ENCODE measurements at regions not wholly inside any gene's neighbourhood (a gene's known extent, or its start where the extent isn't known, plus 50 kb on each side); places are given as distances from the start of the nearest gene placed in this dataset.

DNA sequence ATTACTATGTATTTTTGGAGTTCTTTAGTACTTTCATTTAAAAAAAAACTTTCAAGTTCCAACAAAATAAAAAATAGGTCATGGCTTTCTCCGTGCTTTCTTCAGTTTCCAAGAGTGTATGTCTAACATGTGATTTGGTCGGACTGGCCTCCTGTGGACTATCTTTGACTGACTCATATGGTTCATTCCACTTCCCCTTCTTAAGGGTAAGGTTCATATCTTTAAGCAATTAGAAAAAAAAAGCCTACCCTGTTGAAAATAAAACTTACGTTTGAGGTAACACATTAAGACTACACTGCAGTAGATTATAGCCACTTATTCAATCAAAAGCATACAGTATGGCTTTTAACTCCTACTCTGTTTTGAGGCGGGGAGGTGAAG lies 112.8 kb upstream of the AHR start:
- no peak overlapping the region for H3K4me3 ChIP-seq (ENCODE audit: low read length)
- no peak overlapping the region for H3K27ac ChIP-seq (ENCODE audit: low read length)
- no CpG with 5 or more reads among the region's 4 CpGs for WGBS (ENCODE audit: insufficient coverage)
- H3K9me3 ChIP-seq (replicated peaks; ENCODE audit: control insufficient read depth, low read depth, low read length) = no peaks in the 10 kb centered on the region
- H3K4me1 ChIP-seq (ENCODE audit: control insufficient read depth, insufficient read depth, low read length) = no peaks in the 10 kb centered on the region
- no peaks in the 10 kb centered on the region for H3K36me3 ChIP-seq (ENCODE audit: control insufficient read depth, insufficient read depth, low read length)
- DNase-seq = peak; percentile 70
- H3K27me3 ChIP-seq (ENCODE audit: control insufficient read depth, insufficient read depth, low read length) = no peaks in the 10 kb centered on the region

DNA sequence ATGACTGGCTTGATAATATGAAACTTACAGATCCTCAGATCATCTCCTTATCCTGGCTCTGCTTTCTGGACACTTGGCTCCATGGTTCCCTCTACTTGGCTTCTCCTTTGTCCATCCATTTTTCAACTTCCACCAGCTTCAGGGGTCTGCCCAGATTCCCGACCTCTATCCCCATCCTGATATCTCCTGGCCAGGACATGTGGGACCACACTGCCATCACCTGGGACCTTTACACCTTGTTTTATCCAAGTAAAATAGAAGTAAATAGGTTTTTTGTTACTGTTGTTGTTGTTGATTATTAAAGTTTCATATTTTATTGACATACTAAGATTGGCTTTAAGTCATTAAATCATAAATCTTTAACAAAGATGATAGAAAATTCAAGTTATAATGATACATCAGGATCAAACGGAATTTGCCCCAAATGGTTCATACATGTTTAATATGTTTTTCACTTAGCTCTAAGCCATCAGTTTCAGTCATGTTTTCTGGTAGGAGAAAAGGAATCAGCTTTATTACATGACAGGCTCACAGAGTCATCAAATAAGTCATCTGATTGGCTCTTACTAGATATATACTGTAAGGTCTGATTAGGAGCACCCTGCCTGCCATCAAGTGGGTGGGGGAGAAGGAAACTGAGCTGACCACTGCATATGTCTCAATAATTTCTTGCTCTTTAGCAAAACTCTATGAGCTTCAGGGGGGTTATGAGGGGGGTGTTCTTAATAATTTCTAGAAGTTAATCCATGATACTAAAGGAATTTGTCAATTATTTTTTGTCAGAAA lies 111.5 kb upstream of the AHR start:
- DNase-seq = no peak
- Histone ChIP-seq H3K9me3 (replicated peaks; ENCODE audit: control insufficient read depth, low read depth, low read length) (no peaks in the 10 kb centered on the region), H3K27me3 (ENCODE audit: control insufficient read depth, insufficient read depth, low read length) (no peaks in the 10 kb centered on the region), H3K4me3 (ENCODE audit: low read length) (no peak overlapping the region), H3K27ac (ENCODE audit: low read length) (no peak overlapping the region), H3K36me3 (ENCODE audit: control insufficient read depth, insufficient read depth, low read length) (no peaks in the 10 kb centered on the region), H3K4me1 (ENCODE audit: control insufficient read depth, insufficient read depth, low read length) (no peaks in the 10 kb centered on the region)
- WGBS (ENCODE audit: insufficient coverage) = no CpG with 5 or more reads among the region's 2 CpGs

GRCh38 chr7:17194656-17195055 lies 103.8 kb upstream of the AHR start:
- H3K36me3 ChIP-seq (ENCODE audit: control insufficient read depth, insufficient read depth, low read length) = no peaks in the 10 kb centered on the region
- peak; percentile 19 for DNase-seq

GRCh38 chr7:17195576-17195975 lies 102.9 kb upstream of the AHR start:
- H3K27ac ChIP-seq (ENCODE audit: low read length) = no peak overlapping the region
- H3K27me3 ChIP-seq (ENCODE audit: control insufficient read depth, insufficient read depth, low read length) = no peaks in the 10 kb centered on the region
- no peaks in the 10 kb centered on the region for H3K9me3 ChIP-seq (replicated peaks; ENCODE audit: control insufficient read depth, low read depth, low read length)
- H3K4me3 ChIP-seq (ENCODE audit: low read length) = no peak overlapping the region
- H3K4me1 ChIP-seq (ENCODE audit: control insufficient read depth, insufficient read depth, low read length) = no peaks in the 10 kb centered on the region
- no peaks in the 10 kb centered on the region for H3K36me3 ChIP-seq (ENCODE audit: control insufficient read depth, insufficient read depth, low read length)
- WGBS (ENCODE audit: insufficient coverage) = 83% methylated on average over 1 of the region's 2 CpGs
- no peak for DNase-seq

More at GRCh38 chr7:17194656-17195055, 103.8 kb upstream of the AHR start:
- Histone ChIP-seq H3K9me3 (replicated peaks; ENCODE audit: control insufficient read depth, low read depth, low read length) (no peaks in the 10 kb centered on the region), H3K4me1 (ENCODE audit: control insufficient read depth, insufficient read depth, low read length) (no peaks in the 10 kb centered on the region), H3K4me3 (ENCODE audit: low read length) (no peak overlapping the region), H3K27ac (ENCODE audit: low read length) (no peak overlapping the region), H3K27me3 (ENCODE audit: control insufficient read depth, insufficient read depth, low read length) (no peaks in the 10 kb centered on the region)
- 34% methylated on average over 4 of the region's 5 CpGs for WGBS (ENCODE audit: insufficient coverage)

- no peaks in the 10 kb centered on the region for H3K27me3 ChIP-seq (ENCODE audit: control insufficient read depth, insufficient read depth, low read length)
- H3K4me1 ChIP-seq (ENCODE audit: control insufficient read depth, insufficient read depth, low read length) = no peaks in the 10 kb centered on the region
- no peak for DNase-seq
- H3K36me3 ChIP-seq (ENCODE audit: control insufficient read depth, insufficient read depth, low read length) = no peaks in the 10 kb centered on the region
- 80% methylated on average over 1 of the region's 3 CpGs for WGBS (ENCODE audit: insufficient coverage)
- H3K9me3 ChIP-seq (replicated peaks; ENCODE audit: control insufficient read depth, low read depth, low read length) = no peaks in the 10 kb centered on the region
- H3K27ac ChIP-seq (ENCODE audit: low read length) = no peak overlapping the region
- H3K4me3 ChIP-seq (ENCODE audit: low read length) = no peak overlapping the region
Measured at GRCh38 chr7:17205910-17206309, 92.5 kb upstream of the AHR start.

DNA sequence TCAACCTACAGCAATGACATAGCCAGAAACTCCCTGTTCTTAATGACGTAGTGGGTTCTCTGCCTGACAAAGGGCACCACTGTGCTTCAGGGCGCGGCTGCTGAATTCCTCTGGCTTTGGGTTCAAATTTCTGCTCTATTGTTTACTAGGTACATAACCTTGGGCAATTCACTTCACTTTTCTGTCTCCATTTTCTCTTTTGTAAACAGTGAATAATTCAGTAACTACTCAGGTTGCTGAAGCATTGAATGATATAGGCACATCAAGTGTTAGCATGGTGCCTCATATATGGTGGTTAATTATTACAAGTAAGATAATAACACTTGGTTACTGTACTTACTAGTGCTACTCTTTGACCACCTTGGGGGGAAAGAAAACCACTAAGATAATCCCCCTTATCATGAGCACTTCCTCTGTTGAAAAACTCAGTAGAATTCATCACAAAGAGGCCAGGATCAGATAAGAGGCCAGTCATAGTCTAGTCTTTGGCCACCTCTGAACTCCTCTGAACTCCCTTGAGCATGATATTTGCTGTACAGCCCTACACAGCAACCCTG lies 92.0 kb upstream of the AHR start:
- Histone ChIP-seq H3K4me1 (ENCODE audit: control insufficient read depth, insufficient read depth, low read length) (no peaks in the 10 kb centered on the region), H3K27ac (ENCODE audit: low read length) (no peak overlapping the region), H3K36me3 (ENCODE audit: control insufficient read depth, insufficient read depth, low read length) (no peaks in the 10 kb centered on the region), H3K4me3 (ENCODE audit: low read length) (no peak overlapping the region), H3K27me3 (ENCODE audit: control insufficient read depth, insufficient read depth, low read length) (no peaks in the 10 kb centered on the region), H3K9me3 (replicated peaks; ENCODE audit: control insufficient read depth, low read depth, low read length) (no peaks in the 10 kb centered on the region)
- DNase-seq = no peak
- WGBS (ENCODE audit: insufficient coverage) = 100% methylated on average over 3 of the region's 3 CpGs

GRCh38 chr7:17207220-17207619 lies 91.2 kb upstream of the AHR start:
- Histone ChIP-seq H3K4me1 (ENCODE audit: control insufficient read depth, insufficient read depth, low read length) (no peaks in the 10 kb centered on the region), H3K27ac (ENCODE audit: low read length) (no peak overlapping the region), H3K36me3 (ENCODE audit: control insufficient read depth, insufficient read depth, low read length) (no peaks in the 10 kb centered on the region), H3K27me3 (ENCODE audit: control insufficient read depth, insufficient read depth, low read length) (no peaks in the 10 kb centered on the region), H3K9me3 (replicated peaks; ENCODE audit: control insufficient read depth, low read depth, low read length) (no peaks in the 10 kb centered on the region), H3K4me3 (ENCODE audit: low read length) (no peak overlapping the region)
- no peak for DNase-seq
- 67% methylated on average over 1 of the region's 1 CpG for WGBS (ENCODE audit: insufficient coverage)

GRCh38 chr7:17209101-17209500 lies 89.4 kb upstream of the AHR start:
- Histone ChIP-seq H3K4me3 (ENCODE audit: low read length) (no peak overlapping the region), H3K4me1 (ENCODE audit: control insufficient read depth, insufficient read depth, low read length) (no peaks in the 10 kb centered on the region), H3K27ac (ENCODE audit: low read length) (no peak overlapping the region), H3K36me3 (ENCODE audit: control insufficient read depth, insufficient read depth, low read length) (no peaks in the 10 kb centered on the region), H3K9me3 (replicated peaks; ENCODE audit: control insufficient read depth, low read depth, low read length) (no peaks in the 10 kb centered on the region), H3K27me3 (ENCODE audit: control insufficient read depth, insufficient read depth, low read length) (no peaks in the 10 kb centered on the region)
- WGBS (ENCODE audit: insufficient coverage) = 100% methylated on average over 1 of the region's 3 CpGs
- no peak for DNase-seq

DNA sequence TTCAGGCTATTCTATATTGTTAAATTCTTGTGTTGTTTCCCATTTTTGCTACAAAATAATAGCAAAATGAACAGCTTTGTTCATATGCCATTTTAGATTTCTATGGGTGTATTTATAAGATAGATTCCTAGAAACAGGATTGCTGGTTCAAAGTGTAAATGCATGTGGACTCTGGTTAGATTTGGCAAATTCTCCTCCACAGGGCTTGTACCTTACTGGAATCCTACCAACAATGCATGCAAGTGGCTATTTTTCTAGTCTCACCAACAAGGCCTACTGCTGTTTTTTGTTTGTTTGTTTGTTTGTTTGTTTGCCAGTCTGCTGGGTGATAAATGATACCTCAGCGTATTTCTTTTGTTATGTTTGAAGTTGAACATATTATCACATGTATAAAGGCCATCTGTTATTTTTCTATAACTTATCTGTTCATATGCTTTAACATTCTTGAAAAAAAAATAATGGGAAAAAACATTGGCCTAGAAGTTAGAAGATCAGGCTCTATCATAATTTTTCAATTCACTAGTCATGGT lies 87.1 kb upstream of the AHR start:
- Histone ChIP-seq H3K36me3 (ENCODE audit: control insufficient read depth, insufficient read depth, low read length) (no peaks in the 10 kb centered on the region), H3K4me3 (ENCODE audit: low read length) (no peak overlapping the region), H3K4me1 (ENCODE audit: control insufficient read depth, insufficient read depth, low read length) (no peaks in the 10 kb centered on the region), H3K27me3 (ENCODE audit: control insufficient read depth, insufficient read depth, low read length) (no peaks in the 10 kb centered on the region), H3K27ac (ENCODE audit: low read length) (no peak overlapping the region), H3K9me3 (replicated peaks; ENCODE audit: control insufficient read depth, low read depth, low read length) (no peaks in the 10 kb centered on the region)
- DNase-seq = no peak
- WGBS (ENCODE audit: insufficient coverage) = no CpG with 5 or more reads among the region's 1 CpG

GRCh38 chr7:17212188-17212587 lies 86.3 kb upstream of the AHR start:
- Histone ChIP-seq H3K9me3 (replicated peaks; ENCODE audit: control insufficient read depth, low read depth, low read length) (no peaks in the 10 kb centered on the region), H3K4me3 (ENCODE audit: low read length) (no peak overlapping the region), H3K4me1 (ENCODE audit: control insufficient read depth, insufficient read depth, low read length) (no peaks in the 10 kb centered on the region), H3K27me3 (ENCODE audit: control insufficient read depth, insufficient read depth, low read length) (no peaks in the 10 kb centered on the region), H3K36me3 (ENCODE audit: control insufficient read depth, insufficient read depth, low read length) (no peaks in the 10 kb centered on the region), H3K27ac (ENCODE audit: low read length) (no peak overlapping the region)
- no peak for DNase-seq
